ENCODE measurements at regions not wholly inside any gene's neighbourhood (a gene's known extent, or its start where the extent isn't known, plus 50 kb on each side); places are given as distances from the start of the nearest gene placed in this dataset.
"Not testable (repeated sequence)": the region's sequence is repeated elsewhere in the genome, so short reads cannot be mapped to it uniquely, and the experiment has no call there.

- no peak for DNase-seq
Observed at GRCh38 chr2:16390561-16390960, 275.1 kb downstream of the CYRIA start.

GRCh38 chr2:16389611-16390010 lies 276.0 kb downstream of the CYRIA start:
- no peak for DNase-seq

- not testable (repeated sequence) for DNase-seq
Observed at GRCh38 chr2:16388199-16388830, 277.3 kb downstream of the CYRIA start.

GRCh38 chr2:16387461-16387984 lies 278.1 kb downstream of the CYRIA start:
- DNase-seq, result no peak

- DNase-seq, result no peak
Observed at GRCh38 chr2:16386431-16386830, 279.2 kb downstream of the CYRIA start.

GRCh38 chr2:16386031-16386430 lies 279.6 kb downstream of the CYRIA start:
- no peak for DNase-seq

- no peak for DNase-seq
Observed at GRCh38 chr2:16385341-16385740, 280.3 kb downstream of the CYRIA start.

GRCh38 chr2:16383411-16383810 lies 282.2 kb downstream of the CYRIA start:
- no peak for DNase-seq

GRCh38 chr2:16382451-16382850 lies 283.2 kb downstream of the CYRIA start:
- no peak for DNase-seq

- no peak for DNase-seq
Observed at GRCh38 chr2:16381511-16381910, 284.1 kb downstream of the CYRIA start.

- not testable (repeated sequence) for DNase-seq
Observed at GRCh38 chr2:16379901-16380300, 285.7 kb downstream of the CYRIA start.

GRCh38 chr2:16379061-16379460 lies 286.6 kb downstream of the CYRIA start:
- DNase-seq, result not testable (repeated sequence)

- no peak for DNase-seq
Observed at GRCh38 chr2:16378031-16378430, 287.6 kb downstream of the CYRIA start.

- no peak for DNase-seq
Observed at GRCh38 chr2:16375981-16376380, 289.7 kb downstream of the CYRIA start.

GRCh38 chr2:16375351-16375750 lies 290.3 kb downstream of the CYRIA start:
- no peak for DNase-seq

- no peak for DNase-seq
Observed at GRCh38 chr2:16374671-16375070, 291.0 kb downstream of the CYRIA start.

GRCh38 chr2:16373341-16373740 lies 292.3 kb downstream of the CYRIA start:
- no peak for DNase-seq

GRCh38 chr2:16371751-16372150 lies 293.9 kb downstream of the CYRIA start:
- DNase-seq, result no peak

GRCh38 chr2:16368951-16369350 lies 296.7 kb downstream of the CYRIA start:
- DNase-seq, result no peak

- DNase-seq, result no peak
Observed at GRCh38 chr2:16368328-16368727, 297.3 kb downstream of the CYRIA start.

- no peak for DNase-seq
Observed at GRCh38 chr2:16365366-16365765, 300.3 kb downstream of the CYRIA start.

- no peak for DNase-seq
Observed at GRCh38 chr2:16363581-16363980, 302.1 kb downstream of the CYRIA start.

- no peak for DNase-seq
Observed at GRCh38 chr2:16362611-16363010, 303.0 kb downstream of the CYRIA start.

GRCh38 chr2:16361261-16361995 lies 304.2 kb downstream of the CYRIA start:
- no peak for DNase-seq

Data from CD4-positive, alpha-beta T cell treated with Interleukin-10 for 1 hour (primary cell).